Ishikawa (cell line): ENCODE measurements at regions not wholly inside any gene's neighbourhood (a gene's known extent, or its start where the extent isn't known, plus 50 kb on each side); places are given as distances from the start of the nearest gene placed in this dataset.

Experiments used
- CEBPB ChIP-seq: IDR thresholded peaks from 2 replicates; pipeline ENCODE4 v1.6.1; 2012
- CREB1 ChIP-seq: IDR thresholded peaks from 2 replicates; pipeline ENCODE4 v1.6.1; 2012; ENCODE audit warnings: low read depth
- EGR1 ChIP-seq: IDR thresholded peaks from 2 replicates; pipeline ENCODE4 v1.6.1; 2012
- EP300 ChIP-seq: IDR thresholded peaks from 2 replicates; pipeline ENCODE4 v1.6.1; 2012; ENCODE audit warnings: borderline replicate concordance
- TAF1 ChIP-seq: IDR thresholded peaks from 2 replicates; pipeline ENCODE4 v1.6.1; 2012; ENCODE audit warnings: low read depth, mild to moderate bottlenecking
- YY1 ChIP-seq: IDR thresholded peaks from 2 replicates; pipeline ENCODE4 v1.6.1; 2012; ENCODE audit warnings: low read depth
- TF ChIP-seq, protein P1 (sequence below): IDR thresholded peaks from 2 replicates; pipeline ENCODE4 v1.6.1; 2012

DNA sequence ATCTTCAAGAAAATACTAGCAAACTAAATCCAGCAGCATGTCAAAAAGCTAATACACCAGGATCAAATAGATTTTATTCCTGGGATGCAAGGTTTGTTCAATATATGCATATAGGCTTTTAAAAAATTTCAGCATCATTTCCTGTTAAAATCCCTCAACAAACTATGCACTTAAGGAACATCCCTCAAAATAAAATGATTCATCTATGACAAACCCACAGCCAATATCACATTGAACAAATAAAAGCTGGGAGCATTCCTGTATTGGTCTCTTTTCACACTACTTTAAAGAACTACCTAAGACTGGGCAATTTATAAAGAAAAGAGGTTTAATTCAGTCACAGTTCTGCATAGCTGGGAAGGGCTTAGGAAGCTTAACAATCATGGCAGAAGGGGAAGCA is 726.7 kb downstream of the GRXCR1 start:
- no peak for TF ChIP-seq YY1
- no peak for TF ChIP-seq EGR1
- no peak for TF ChIP-seq CEBPB
- TF ChIP-seq, protein P1, sequence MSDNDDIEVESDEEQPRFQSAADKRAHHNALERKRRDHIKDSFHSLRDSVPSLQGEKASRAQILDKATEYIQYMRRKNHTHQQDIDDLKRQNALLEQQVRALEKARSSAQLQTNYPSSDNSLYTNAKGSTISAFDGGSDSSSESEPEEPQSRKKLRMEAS = no peak
- TF ChIP-seq TAF1 = no peak
- TF ChIP-seq EP300 = no peak
- TF ChIP-seq CREB1 = no peak
